ENCODE measurements at regions not wholly inside any gene's neighbourhood (a gene's known extent, or its start where the extent isn't known, plus 50 kb on each side); places are given as distances from the start of the nearest gene placed in this dataset.

- intact Hi-C loops (cut with DNase I) = no loop called here
- no peak for DNase-seq
Observed at GRCh38 chr2:9060819-9061218, 57.3 kb upstream of the MBOAT2 start.

GRCh38 chr2:9057939-9058761, 54.7 kb upstream of the MBOAT2 start:
- intact Hi-C loops (cut with DNase I) = no loop called here

GRCh38 chr2:9055471-9055870, 52.0 kb upstream of the MBOAT2 start:
- DNase-seq = no peak
- intact Hi-C loops (cut with DNase I) = no loop called here

More at GRCh38 chr2:9057939-9058761, 54.7 kb upstream of the MBOAT2 start:
- DNase-seq = no peak

GRCh38 chr2:9053534-9053931, 50.0 kb upstream of the MBOAT2 start:
- DNase-seq = no peak
- intact Hi-C loops (cut with DNase I) = no loop called here
